ENCODE measurements at regions not wholly inside any gene's neighbourhood (a gene's known extent, or its start where the extent isn't known, plus 50 kb on each side); places are given as distances from the start of the nearest gene placed in this dataset.

GRCh38 chr18:7466190-7466589 is 100.9 kb upstream of the PTPRM start:
- no peaks in the 10 kb centered on the region for H3K36me3 ChIP-seq (ENCODE audit: control insufficient read depth in 2 of 2, insufficient read depth in 2 of 2, low read length in 1 of 2)
- in situ Hi-C loops (cut with MboI), result no loop called here
- WGBS (ENCODE audit: insufficient coverage, insufficient replicate concordance, low lambda C conversion rate, missing lambda C conversion rate), result 59% methylated on average over 5 of the region's 5 CpGs
- no peaks in the 10 kb centered on the region for H3K9me3 ChIP-seq (replicated peaks; ENCODE audit: control insufficient read depth, insufficient read depth, low read length)
- TF ChIP-seq KLF5 (IDR thresholded peaks at IDR 0.05; ENCODE audit: partially characterized antibody), result no peak
- no peak for TF ChIP-seq TARDBP (IDR thresholded peaks at IDR 0.05; ENCODE audit: borderline replicate concordance)
- no peak for TF ChIP-seq TAF1 (IDR thresholded peaks at IDR 0.05; ENCODE audit: borderline replicate concordance, low read depth, low read length)
- TF ChIP-seq ZBTB40 (IDR thresholded peaks at IDR 0.05; ENCODE audit: borderline replicate concordance), result no peak
- no peak for TF ChIP-seq EGR1 (IDR thresholded peaks at IDR 0.05; ENCODE audit: borderline replicate concordance in 1 of 2, low read depth in 2 of 2, low read length in 2 of 2)
- TF ChIP-seq PAX8 (IDR thresholded peaks at IDR 0.05), result no peak
- no peak for TF ChIP-seq CREB1 (IDR thresholded peaks at IDR 0.05; ENCODE audit: low read depth)
- no peak for TF ChIP-seq JUNB (IDR thresholded peaks at IDR 0.05)
- POLR2A ChIA-PET, result no interaction called here
- H3K4me2 ChIP-seq (ENCODE audit: control insufficient read depth, insufficient read depth), result no peak overlapping the region
- no peak overlapping the region for H3K27ac ChIP-seq (ENCODE audit: control insufficient read depth, insufficient read depth)
- DNase-seq (ENCODE audit: low read depth, low spot score) (no peak), ATAC-seq (no peak), FAIRE-seq (no peak)
- H3K4me1 ChIP-seq (ENCODE audit: control insufficient read depth, insufficient read depth, low read length), result no peaks in the 10 kb centered on the region
- H3K9ac ChIP-seq (ENCODE audit: control insufficient read depth, insufficient read depth, low read length), result no peak overlapping the region
- no peaks in the 10 kb centered on the region for H4K20me1 ChIP-seq (ENCODE audit: control insufficient read depth, insufficient read depth)
- RAD21 ChIA-PET (ENCODE audit: unreplicated experiment), result no interaction called here
- CTCF ChIA-PET, result no interaction called here
- no peak overlapping the region for H3K4me3 ChIP-seq
- peaks cover 0 to 1% of the 10 kb centered on the region in 2 experiments; a peak in 1 of 4 replicates for H3K27me3 ChIP-seq (replicated peaks in 1 of 2; ENCODE audit: control insufficient read depth in 2 of 2, insufficient read depth in 2 of 2, low read length in 1 of 2)
- no TSS peak for BruUV-seq (replicated peaks)
- no peak overlapping the region for H2AFZ ChIP-seq (ENCODE audit: control insufficient read depth, low read depth, low read length)
- no peaks in the 10 kb centered on the region for H3K79me2 ChIP-seq (ENCODE audit: control insufficient read depth, insufficient read depth, low read length)
- intact Hi-C loops (cut with micrococcal nuclease; ENCODE audit: unreplicated experiment), result no loop called here
- SMC1A ChIA-PET (ENCODE audit: uncharacterized antibody, unreplicated experiment), result no interaction called here
